Stimulated activated effector memory CD8-positive, alpha-beta T cell treated with anti-CD3 and anti-CD28 coated beads, Interleukin-12 subunit alpha, Interleukin-12 subunit beta, amount 100 ng/mL, for 72 hours (primary cell): ENCODE measurements at regions not wholly inside any gene's neighbourhood (a gene's known extent, or its start where the extent isn't known, plus 50 kb on each side); places are given as distances from the start of the nearest gene placed in this dataset.

ENCODE experiments used
- ATAC-seq: fragments of 150-1000 bp; cut with Tn5 transposase; 2 replicates; pipeline ENCODE4 v1.10.0; 2021
- DNase-seq, 2 donors: peaks; one replicate each; pipeline ENCODE4 v3.0.0; 2021 to 2022; ENCODE audit warnings: low spot score in 2 of 2
- H3K27ac Mint-ChIP-seq: one replicate; pipeline ENCODE4 v1.8.0; 2022; ENCODE audit warnings: mild to moderate bottlenecking, mixed read lengths
- H3K36me3 Mint-ChIP-seq: one replicate; pipeline ENCODE4 v1.8.0; 2022; ENCODE audit warnings: mild to moderate bottlenecking, mixed read lengths
- H3K4me1 Mint-ChIP-seq: one replicate; pipeline ENCODE4 v1.8.0; 2022; ENCODE audit warnings: mixed read lengths
- H3K4me3 Mint-ChIP-seq: one replicate; pipeline ENCODE4 v1.8.0; 2022; ENCODE audit warnings: mild to moderate bottlenecking, mixed read lengths
- H3K9me3 Mint-ChIP-seq: one replicate; pipeline ENCODE4 v1.8.0; 2022; ENCODE audit warnings: mixed read lengths

DNA sequence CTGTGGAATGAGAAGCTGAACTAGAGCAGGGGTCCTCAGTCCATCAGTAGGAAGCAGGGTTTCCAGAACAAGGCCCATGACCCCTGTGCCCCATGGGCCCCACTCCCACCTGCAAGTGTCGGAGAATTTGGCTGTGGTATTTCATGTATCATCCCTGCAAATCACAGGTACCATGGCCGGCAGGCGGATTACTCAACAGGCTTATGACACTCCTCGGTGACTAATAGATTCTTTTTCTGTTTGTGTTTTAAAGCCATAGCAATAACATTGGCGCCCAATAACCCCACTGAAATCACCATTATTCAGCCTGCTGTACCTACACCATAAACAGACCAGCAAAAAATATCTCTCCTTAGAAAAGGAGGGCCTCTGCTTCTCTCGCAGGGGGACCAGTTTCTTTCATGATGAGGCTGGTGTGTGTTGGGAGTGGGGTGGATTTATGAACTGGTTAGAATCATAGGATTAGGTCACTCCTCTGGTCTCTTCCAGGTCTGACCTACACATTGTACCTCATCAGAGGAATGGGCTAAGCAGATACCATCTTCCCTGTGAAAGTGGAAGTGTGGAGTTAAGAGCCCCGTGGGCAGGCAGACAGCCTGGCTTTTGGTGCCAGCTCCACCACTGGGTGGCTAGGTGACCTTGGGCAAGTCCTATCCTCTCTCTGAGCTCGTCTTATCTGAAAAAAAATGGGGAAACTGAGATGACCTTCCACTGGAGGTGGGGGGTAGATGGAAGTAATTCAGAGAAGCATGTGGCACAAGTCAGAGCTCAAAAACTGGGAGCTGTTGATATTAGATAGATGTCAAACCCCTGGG, 60.2 kb upstream of the WNT11 start:
- H3K4me3 Mint-ChIP-seq: no peak overlapping the region
- no peak overlapping the region for H3K27ac Mint-ChIP-seq
- ATAC-seq: peak; percentile 57
- H3K4me1 Mint-ChIP-seq: no peaks in the 10 kb centered on the region
- DNase-seq: no peak
- no peaks in the 10 kb centered on the region for H3K9me3 Mint-ChIP-seq
- no peaks in the 10 kb centered on the region for H3K36me3 Mint-ChIP-seq

DNA sequence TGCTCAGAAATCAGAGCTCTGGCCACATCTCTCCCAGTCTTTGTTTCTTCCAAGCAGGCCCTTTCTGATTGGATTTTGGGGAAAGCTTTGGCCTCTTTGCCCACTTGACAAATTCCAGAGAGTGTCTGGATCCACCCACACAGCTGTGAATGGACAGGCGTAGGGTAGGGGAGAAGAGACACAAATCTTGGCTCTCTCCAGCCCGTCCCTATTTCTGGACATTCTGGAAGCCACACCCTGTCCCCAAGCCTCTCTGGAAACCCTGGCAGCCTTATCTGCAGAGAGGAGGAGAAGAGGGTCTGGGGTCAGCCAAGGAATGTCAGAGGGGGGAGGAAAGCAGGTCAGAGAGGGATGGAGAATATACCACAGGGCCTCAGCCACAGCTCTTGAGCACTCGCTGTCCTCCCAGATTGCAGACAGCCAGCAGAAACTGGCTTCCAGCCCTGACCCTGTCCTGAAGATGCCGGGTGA, 59.5 kb upstream of the WNT11 start:
- H3K9me3 Mint-ChIP-seq: no peaks in the 10 kb centered on the region
- ATAC-seq: no peak
- H3K4me3 Mint-ChIP-seq: no peak overlapping the region
- no peaks in the 10 kb centered on the region for H3K4me1 Mint-ChIP-seq
- DNase-seq: no peak
- H3K36me3 Mint-ChIP-seq: no peaks in the 10 kb centered on the region
- H3K27ac Mint-ChIP-seq: no peak overlapping the region

DNA sequence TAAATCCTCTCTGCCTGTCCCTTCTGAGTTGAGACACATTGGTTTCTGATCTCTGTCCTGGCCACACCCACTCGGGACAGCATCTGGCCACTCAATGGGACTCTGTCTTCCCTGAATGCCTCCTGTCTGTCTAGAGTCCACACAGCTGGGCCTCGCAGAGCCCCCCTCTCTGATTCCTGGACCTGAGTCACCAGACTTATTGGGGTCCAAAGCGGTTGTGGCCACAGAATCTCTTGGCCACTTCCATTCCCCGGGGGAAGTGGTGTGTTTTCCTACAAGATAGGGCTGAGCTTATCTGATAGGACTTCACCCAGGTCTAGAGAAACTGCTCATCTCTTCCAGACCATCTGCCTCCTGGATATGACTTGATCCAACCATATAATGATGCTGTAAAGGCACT, 57.4 kb upstream of the WNT11 start:
- Mint-ChIP-seq H3K4me1 (no peaks in the 10 kb centered on the region), H3K36me3 (no peaks in the 10 kb centered on the region), H3K9me3 (no peaks in the 10 kb centered on the region), H3K27ac (no peak overlapping the region), H3K4me3 (no peak overlapping the region)
- DNase-seq: no peak
- ATAC-seq: no peak

DNA sequence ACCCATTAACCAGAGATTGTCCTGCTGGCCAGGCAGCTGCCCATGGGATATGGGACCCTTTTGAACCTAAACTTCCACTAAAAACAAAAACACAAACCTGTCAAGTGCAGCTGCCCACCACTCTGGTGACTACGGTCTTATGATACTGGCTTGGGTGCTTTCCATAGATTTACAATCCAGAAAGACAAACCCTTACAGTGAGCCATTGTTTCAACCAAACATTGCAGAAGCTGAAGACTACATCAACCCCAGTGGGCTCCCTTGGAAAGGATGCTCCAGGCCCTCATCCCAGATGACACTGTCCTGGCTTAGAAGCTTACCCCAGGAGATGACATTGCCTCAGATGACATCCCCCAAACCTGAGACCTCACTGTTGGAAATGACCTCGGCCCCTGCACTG, 56.9 kb upstream of the WNT11 start:
- no peak for DNase-seq
- Mint-ChIP-seq H3K9me3 (no peaks in the 10 kb centered on the region), H3K36me3 (no peaks in the 10 kb centered on the region), H3K4me3 (no peak overlapping the region), H3K27ac (no peak overlapping the region), H3K4me1 (no peaks in the 10 kb centered on the region)
- no peak for ATAC-seq

DNA sequence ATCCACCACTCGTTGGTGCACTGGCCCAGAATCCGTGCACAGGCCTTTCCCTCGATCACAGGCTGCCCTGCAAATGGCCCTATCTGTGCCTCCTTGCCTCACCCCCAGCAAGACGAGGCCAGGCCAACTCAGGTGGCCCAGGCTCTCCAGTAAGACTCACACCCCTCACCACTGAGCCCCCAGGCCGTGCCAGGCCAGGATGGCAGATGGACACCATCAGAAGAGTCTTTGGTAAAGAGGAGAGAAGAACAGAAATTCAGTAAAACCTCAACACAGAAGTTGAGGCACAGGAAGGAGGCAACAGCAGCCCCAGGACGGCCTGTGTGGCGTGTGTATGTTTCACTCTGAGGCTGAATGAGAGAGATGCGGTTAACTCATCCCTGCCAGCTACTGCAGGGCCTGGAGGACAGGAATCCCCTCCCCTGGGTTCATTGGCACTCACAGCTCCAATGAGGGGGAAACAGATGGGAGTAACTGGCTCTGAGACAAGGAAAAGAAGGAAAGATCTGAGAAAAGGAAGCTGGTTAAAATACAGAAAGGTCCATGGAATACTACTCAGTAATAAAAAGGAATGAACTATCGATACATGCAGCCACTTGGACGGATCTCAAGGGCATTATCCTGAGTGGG, 54.1 kb upstream of the WNT11 start:
- Mint-ChIP-seq H3K9me3 (no peaks in the 10 kb centered on the region), H3K4me1 (no peaks in the 10 kb centered on the region), H3K36me3 (no peaks in the 10 kb centered on the region), H3K27ac (peak overlapping the region; percentile 20), H3K4me3 (no peak overlapping the region)
- DNase-seq (no peak), ATAC-seq (no peak)

DNA sequence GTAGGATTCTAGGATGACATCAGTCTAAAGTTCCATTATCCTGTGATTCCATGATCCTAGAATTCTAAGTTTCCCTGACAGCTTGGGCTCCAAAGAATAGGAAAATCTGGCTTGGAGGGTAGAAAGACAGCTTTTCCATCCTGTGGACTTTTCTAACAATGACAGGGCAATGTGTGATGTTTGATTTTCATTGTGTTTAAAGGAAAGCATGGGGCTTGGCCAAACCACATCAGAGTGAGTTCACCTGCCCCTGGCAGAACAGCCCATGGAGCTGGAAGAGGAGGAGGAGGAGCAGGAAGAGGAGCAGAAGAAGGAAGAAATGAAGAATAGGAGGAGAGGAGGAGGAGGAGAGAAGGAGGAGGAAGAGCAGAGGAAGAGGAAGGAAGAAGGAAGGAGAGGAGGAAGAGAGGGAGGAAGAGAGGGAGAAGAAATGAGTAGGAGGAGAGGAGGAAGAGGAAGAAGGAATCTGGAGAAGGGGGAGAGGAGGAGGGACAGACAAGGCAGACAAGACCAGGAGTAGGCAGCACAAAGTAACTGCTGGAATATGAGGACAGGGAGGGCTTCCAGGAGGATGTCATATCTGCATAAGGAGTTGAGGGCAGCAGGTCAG, 53.1 kb upstream of the WNT11 start:
- DNase-seq: no peak

DNA sequence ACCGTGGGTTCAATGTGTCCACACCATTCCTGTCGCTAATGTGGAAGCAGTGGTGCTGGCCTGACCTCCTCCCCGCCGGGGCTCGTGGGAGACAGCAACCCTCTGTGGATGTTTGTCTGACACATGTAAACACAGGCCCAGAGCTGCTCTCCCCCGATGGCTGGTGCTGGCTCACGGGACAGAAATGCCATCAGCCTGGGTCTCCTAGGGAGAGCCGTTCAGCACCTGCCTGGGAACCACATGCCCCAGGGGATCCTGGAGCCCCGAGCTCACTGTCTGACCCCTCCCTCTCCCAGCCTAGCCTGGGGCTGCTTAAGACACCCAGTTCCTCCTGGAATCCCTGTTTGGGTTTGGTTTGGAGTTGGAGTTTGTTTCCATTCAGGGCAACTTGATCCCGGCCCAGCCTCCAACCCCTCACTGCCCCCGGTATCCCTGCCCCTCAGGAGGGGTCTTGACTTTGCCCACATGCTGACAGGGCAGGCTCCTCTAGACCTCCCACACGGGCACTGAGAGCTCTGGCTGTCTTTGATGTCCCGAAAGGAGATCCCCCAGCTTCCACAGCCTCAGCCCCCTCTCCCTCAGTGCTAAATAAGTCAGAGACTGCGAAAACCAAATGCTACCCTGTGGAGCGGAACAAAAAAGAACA, 50.9 kb upstream of the WNT11 start:
- Mint-ChIP-seq H3K4me1 (no peaks in the 10 kb centered on the region), H3K27ac (no peak overlapping the region), H3K4me3 (no peak overlapping the region), H3K36me3 (no peaks in the 10 kb centered on the region), H3K9me3 (no peaks in the 10 kb centered on the region)
- no peak for ATAC-seq
- DNase-seq: no peak

More for the DNA sequence above, 53.1 kb upstream of the WNT11 start:
- ATAC-seq: no peak
- Mint-ChIP-seq H3K9me3 (no peaks in the 10 kb centered on the region), H3K36me3 (no peaks in the 10 kb centered on the region), H3K4me3 (no peak overlapping the region), H3K4me1 (no peaks in the 10 kb centered on the region), H3K27ac (no peak overlapping the region)

DNA sequence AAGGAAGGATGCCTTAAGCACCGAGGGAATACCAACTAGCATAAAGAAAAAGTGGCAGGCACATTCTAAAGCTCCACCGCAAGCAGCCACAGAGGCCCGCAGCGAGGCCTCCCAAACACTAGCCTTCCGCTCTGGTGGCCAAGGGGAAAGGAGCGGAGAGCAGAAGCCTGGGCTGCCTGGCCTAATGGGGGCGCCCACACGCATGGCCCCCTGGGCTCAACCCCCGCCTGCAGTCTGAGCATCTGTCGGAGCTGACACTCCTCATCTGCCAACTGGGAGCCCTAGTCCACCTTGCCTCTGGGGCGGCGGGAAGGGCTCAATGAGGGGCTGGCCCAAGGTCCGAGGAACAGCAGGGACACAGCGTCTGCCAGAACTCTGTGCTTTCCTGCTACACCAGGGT, 50.1 kb upstream of the WNT11 start:
- no peaks in the 10 kb centered on the region for H3K9me3 Mint-ChIP-seq
- no peak overlapping the region for H3K27ac Mint-ChIP-seq
- no peak overlapping the region for H3K4me3 Mint-ChIP-seq
- no peak for ATAC-seq
- no peaks in the 10 kb centered on the region for H3K4me1 Mint-ChIP-seq
- H3K36me3 Mint-ChIP-seq: no peaks in the 10 kb centered on the region
- DNase-seq: no peak
